GM21526 (cell line): ENCODE measurements at regions not wholly inside any gene's neighbourhood (a gene's known extent, or its start where the extent isn't known, plus 50 kb on each side); places are given as distances from the start of the nearest gene placed in this dataset.
A peak's percentile ranks its signal among the peaks of the same experiment; 100 is the strongest.

ENCODE experiments used
- ATAC-seq: cut with Tn5 transposase; IDR thresholded peaks from one replicate; pipeline ENCODE4 v1.9.1; 2021; ENCODE audit warnings: moderate library complexity; ENCODE audit not compliant: unreplicated experiment, low FRiP score

DNA sequence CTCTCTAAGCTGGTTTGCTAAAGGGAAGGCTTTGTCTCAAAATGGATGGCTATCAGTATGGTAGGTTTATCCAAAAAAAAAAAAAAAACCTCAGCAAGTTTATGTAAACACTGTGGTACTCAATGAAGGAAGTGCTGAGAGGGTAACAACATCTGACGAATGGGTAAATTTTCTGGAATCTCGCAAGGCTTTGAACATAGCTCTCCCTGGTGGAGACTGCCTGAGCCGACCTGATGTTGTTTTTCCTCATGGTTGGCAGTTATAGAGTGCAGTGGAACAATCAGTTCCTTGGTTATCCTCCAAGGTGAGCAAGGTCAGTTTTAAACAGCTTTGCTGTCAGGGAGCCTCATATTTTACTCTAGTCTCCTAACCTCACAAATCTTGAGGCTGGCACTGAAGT is 94.6 kb downstream of the ZPLD1 start:
- no peak for ATAC-seq

DNA sequence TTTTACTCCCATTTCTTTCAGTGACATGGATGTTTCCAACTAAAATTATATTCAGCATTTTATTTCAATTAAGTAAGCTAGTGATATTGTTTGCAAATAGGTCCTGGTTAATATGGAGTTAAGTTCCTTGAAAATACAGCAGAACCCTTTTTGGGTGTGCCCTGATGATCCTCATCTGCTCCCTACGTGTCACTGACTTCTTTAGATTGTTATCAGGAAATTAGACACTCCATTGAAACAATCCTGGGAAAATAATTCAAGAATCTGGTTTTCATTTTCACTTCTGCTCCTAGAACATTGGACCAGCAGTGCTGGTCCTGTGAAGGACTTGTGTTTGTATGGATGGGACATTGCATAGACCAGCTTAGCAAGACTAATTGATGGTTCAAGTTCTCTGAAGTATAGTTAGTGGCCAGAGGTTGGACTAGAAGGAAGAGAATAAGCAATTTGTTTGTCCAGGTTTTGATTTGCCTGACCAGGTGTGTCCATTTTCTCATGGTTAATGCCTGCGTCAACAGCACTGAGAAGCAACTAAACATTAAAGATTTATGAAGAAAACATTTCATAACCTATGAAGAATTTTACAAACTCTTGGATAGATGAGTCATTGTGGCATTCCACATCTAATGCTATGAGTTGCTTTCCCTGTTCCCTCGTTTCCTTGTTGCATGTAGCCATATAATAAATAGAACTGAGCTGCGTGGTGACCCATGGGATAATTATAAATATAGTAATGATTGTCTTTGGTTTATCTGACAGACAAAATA is 95.8 kb downstream of the ZPLD1 start:
- no peak for ATAC-seq

- ATAC-seq: no peak
These were observed 96.9 kb downstream of the ZPLD1 start for GRCh38 chr3:102531686-102532085.

DNA sequence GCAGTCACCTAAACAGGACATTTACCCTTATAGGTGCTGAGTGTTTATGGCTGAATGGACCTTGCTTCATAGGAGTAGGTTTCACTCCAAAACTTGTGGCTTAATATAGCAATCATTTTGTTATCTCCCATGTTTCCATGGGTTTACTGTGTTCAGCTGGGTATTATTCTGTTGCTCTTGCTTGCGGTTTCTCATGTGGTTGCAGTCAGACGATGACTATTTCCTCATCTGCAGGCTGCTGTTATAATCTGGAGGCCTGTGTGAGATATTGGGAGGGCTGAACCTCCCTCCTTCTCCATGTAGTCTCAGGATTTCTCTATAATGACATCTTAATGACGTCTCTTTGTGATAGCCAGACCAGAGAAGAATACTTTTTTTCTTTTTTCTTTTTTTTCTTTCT is 98.1 kb downstream of the ZPLD1 start:
- no peak for ATAC-seq

- no peak for ATAC-seq
These were observed 99.0 kb downstream of the ZPLD1 start for GRCh38 chr3:102533784-102534183.

DNA sequence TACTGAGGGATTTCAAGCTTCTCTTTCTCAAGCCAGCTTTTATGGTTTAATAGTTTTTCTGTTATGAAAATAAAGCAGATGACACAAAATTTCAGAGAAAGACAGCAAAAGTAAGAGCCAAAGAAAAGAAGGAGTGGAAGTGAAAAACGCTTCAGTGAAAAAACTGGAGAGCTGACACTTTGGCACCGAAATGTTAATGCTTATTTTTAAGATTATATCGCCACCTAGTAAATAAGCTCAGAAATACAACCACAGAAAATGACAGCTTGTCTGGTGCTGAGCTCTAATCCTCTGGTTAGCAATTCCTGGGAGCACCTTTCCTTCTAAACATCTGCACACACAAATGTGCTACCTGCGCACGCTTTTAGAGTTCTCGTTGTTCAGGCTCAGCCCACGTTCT is 101.6 kb downstream of the ZPLD1 start:
- peak; percentile 70 for ATAC-seq

DNA sequence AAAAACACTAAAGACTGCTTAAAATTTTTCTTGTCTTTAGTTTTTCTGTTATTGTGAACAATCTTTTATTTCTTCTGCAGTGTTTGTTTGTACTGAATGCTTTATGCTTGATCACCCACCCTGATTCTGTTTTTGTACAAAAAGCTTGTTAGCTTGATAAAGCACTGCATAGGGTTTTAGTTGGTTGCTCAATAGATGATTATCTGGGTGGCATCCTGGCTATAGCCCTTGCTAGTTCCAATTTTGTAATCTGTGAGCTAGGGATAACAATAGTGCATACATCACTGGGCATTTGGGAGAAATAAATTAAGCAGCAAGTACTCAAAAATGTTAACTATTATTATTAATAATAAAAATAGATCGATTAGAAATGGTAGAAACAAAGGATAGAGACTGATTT is 102.3 kb downstream of the ZPLD1 start:
- ATAC-seq: no peak

DNA sequence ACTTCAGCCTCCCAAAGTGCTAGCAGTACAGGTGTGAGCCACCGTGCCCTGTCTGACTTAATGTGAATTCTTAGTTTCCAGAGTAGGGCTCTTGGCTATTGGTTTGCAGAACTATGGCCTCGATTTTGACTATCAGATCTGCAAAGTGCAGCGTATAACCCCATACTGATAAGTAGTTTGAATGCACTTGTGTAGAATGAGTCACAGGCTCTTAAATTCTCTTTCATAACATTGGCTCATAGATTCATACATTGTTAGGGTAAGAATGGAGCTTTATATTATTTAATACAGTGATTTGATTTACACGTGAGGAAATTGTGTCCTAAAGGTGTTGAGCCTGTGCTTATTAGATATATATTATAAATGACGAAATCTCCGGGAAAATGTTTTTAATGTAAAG is 109.9 kb downstream of the ZPLD1 start:
- no peak for ATAC-seq

DNA sequence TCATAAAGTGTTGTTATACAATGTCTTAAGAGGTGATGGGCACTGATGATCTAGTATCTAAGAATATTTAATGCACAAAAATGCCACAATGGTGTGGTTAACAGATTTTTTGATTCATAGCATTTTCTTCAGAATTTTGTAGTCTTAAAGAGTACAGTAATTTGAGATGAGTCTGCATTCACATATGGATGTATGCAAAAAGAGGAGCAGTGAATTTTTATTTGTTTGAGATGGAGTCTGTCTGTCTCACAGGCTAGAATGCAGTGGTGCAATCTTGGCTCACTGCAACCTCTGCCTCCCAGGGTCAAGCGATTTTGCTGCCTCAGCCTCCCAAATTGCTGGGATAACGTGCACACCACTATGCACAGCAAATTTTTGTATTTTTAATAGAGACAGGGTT is 110.5 kb downstream of the ZPLD1 start:
- ATAC-seq: no peak

- ATAC-seq: no peak
These were observed 119.1 kb downstream of the ZPLD1 start for GRCh38 chr3:102553876-102554275.

DNA sequence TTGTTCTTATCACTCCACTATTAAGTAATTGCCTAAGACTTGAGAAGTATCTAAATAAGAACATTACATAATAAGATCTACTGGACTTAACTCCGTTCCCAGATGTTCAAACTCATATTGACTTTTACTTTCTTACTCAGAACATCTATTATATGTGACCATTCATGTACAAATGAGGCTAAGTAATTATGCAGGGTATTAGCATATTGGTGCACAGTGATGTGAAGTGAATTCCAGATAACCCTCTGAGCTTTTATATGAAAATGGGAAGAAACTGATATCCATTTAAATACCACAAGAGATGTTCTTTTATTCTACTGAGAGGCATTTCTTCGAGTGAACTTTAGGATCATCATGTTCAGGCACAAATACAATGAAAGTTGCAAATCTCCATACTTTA is 135.7 kb downstream of the ZPLD1 start:
- ATAC-seq: no peak

- no peak for ATAC-seq
These were observed 136.2 kb downstream of the ZPLD1 start for GRCh38 chr3:102571006-102571405.

DNA sequence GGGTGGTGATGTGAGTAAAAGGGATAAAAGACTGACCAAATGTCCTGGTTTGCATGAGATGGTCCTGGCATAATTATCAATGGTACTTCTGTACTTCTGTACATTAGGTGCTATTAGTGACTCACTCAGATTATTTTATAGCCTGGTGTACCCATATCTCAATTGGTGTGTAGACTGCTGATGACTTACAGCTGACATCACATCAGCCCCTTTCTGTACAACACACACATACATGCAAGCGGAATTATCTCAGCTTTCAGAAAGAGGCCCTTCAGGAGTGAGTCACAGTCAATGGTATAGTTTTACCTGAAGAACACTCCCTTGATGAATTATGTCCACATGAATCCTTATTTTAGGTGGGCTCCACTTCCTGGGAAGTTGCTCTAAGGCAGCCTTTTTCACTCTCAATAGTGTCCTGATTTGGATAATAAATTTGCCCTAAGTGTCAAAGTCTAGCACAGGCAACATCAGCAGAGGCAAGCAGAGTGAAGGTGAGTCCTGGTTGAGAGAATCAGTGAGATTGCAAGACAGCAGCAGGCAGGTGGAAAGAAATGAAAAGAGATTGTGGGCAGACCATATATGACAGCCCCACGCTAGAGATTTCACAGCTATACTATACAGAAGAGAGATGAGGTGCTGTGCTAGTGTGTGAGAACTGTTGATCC is 137.0 kb downstream of the ZPLD1 start:
- ATAC-seq: no peak

DNA sequence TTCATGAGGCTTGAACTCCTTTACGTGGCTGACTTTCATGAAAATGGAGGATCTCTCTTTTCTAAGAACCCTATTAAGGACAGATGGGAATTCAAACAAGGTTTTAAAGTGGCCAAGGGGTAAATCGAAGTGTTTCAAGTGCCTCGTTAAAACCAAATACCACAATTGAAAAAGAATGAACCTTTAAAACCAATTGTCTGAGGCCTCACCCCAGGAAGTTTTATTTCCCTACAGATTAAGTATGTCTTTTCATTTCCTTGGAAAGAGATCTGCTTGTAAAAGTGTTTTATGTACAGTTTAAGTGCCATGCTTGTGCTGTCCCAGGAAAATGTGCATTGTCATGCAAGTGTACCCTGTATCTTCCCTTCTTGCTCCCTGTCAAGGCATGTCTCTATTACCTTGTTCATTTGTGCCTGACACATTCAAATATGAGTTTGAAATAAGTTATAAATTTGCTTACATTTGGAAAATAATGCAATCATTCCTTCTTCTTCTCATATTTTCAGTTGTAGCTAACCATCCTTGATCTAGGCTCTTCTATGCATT is 138.7 kb downstream of the ZPLD1 start:
- no peak for ATAC-seq

- no peak for ATAC-seq
These were observed 139.5 kb downstream of the ZPLD1 start for GRCh38 chr3:102574355-102574754.

- no peak for ATAC-seq
These were observed 141.8 kb downstream of the ZPLD1 start for GRCh38 chr3:102576651-102577050.

DNA sequence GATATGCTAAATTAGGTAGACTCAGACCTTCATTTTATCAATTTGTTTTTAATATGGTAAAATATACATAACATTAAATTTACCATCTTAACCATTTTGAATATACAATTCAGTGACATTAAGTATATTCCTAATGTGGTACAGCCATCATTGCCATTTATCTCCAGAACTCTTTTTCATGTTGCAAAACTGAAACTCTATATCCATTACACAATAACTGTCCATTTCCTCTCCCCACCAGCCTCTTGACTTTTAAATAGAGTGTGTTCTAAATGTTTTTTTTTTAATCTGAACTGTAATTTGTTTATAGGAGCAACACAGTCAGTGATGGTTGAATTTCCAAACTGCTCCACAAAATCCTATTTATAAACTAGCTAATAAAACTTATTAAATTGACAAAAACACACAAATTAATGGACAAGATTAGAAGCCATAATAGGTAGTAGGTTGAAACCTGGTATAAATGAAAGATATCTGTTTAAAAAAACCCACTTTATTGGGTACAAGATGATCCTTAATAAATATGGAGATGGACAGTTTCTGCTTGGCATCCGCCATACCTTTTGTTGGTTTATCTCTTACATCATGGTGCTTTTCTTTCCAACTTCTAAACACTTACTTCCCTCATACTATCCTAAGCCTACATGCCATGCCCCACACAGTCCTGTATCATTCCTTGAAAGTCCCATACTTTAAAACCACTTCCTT is 142.4 kb downstream of the ZPLD1 start:
- no peak for ATAC-seq

DNA sequence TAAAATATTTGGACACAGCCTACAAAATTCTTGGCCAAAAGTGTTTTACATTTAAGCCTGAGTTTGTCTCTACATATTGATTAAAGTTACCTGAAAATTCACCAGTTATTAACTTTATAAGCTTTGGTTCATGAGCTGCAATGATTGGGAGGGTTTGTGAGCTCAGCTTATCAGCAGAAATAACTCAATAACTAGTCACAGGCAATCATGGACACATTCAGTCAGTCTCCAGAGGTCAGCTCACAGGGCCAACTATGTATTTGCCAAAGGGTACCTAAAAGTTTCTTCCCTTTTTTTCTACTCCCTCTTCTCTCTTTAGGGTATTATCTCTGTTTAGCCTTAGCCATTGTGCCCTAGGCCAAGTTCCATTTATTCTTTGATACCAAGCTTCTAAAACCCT is 145.9 kb downstream of the ZPLD1 start:
- no peak for ATAC-seq

- no peak for ATAC-seq
These were observed 151.7 kb downstream of the ZPLD1 start for GRCh38 chr3:102586485-102586884.

DNA sequence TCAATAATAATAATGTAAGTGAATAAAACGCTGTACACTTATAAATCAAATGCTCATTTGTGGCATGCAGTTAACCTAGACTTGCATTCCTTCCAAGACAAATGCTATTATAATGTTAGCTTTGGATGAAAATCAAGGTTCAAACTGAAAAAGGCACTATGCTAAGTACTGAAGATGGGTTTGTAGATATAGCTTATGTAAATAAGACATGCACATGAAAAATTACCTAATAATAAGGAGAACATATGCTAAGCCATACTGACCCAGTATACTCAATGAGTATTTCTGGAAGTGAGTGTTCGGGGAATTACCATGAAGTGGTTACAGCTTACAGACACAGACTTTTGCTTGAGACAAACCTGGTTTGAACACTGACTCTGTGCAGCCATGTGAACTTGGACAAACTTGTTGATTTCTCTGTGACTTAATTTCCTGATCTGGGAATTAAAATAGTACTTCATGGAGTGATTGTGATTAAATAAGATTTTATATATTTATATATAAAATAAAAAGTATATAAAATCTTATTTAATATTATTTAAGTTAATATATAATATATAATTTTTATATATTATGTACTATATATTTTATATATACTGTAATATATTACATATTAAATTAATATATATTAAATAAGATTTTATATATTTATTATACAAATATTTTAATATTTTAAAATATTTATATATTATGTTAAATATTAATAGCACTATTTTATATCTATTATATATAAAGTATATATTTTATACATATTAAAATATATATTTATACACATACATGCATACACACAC is 159.2 kb downstream of the ZPLD1 start:
- no peak for ATAC-seq

DNA sequence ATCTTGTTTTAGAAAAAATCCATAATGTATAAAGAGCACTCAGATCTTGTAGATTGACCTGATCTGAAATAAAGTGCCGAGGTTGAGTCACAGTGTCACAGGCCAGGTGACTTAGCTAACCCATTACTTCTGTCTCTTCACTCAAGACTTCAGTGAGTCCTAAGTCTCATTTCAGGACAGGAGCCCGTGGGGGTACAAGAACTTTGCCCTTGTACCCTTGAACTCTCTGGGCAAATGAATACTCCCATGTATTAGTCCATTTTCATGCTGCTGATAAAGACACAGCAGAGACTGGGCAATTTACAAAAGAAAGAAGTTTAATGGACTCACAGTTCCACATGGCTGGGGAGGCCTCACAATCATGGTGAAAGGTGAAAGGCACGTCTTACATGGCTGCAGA is 160.2 kb downstream of the ZPLD1 start:
- ATAC-seq: no peak
